PFSK-1 (cell line): ENCODE measurements at regions not wholly inside any gene's neighbourhood (a gene's known extent, or its start where the extent isn't known, plus 50 kb on each side); places are given as distances from the start of the nearest gene placed in this dataset.

Source experiments
- FOXP2 ChIP-seq: optimal IDR thresholded peaks from 2 replicates; pipeline ENCODE3; 2011; ENCODE audit warnings: borderline replicate concordance, control low read depth, inconsistent platforms; ENCODE audit not compliant: insufficient read depth; ENCODE audit errors: extremely low read length, extremely low read depth
- POLR2AphosphoS5 ChIP-seq: IDR thresholded peaks from 2 replicates; pipeline ENCODE4 v1.6.1; 2012; ENCODE audit warnings: low read depth, mild to moderate bottlenecking, control low read depth, low read length, moderate library complexity
- REST ChIP-seq, 2 experiments: IDR thresholded peaks; 2 replicates each; pipeline versions ENCODE4 v1.6.1 to v1.8.0; 2011 to 2012; ENCODE audit warnings: low read depth in 2 of 2, low read length in 2 of 2, control low read depth in 1 of 2, inconsistent platforms in 1 of 2, mild to moderate bottlenecking in 1 of 2, moderate library complexity in 1 of 2; ENCODE audit not compliant: insufficient read depth in 1 of 2
- SIN3A ChIP-seq: IDR thresholded peaks from 2 replicates; pipeline ENCODE4 v1.6.1; 2012; ENCODE audit warnings: mild to moderate bottlenecking, low read length, moderate library complexity, borderline replicate concordance; ENCODE audit not compliant: insufficient read depth
- TAF1 ChIP-seq: IDR thresholded peaks from 2 replicates; pipeline ENCODE4 v1.6.1; 2012; ENCODE audit warnings: low read length, control low read depth, borderline replicate concordance; ENCODE audit not compliant: insufficient read depth

GRCh38 chr2:54377901-54378493 is 78.1 kb upstream of the SPTBN1 start:
- TF ChIP-seq REST (IDR thresholded peaks at IDR 0.05; ENCODE audit: insufficient read depth in 1 of 2, low read depth in 2 of 2, low read length in 2 of 2): no peak
- TF ChIP-seq TAF1: no peak
- no peak for TF ChIP-seq SIN3A
- TF ChIP-seq FOXP2: no peak
- TF ChIP-seq POLR2AphosphoS5: no peak

DNA sequence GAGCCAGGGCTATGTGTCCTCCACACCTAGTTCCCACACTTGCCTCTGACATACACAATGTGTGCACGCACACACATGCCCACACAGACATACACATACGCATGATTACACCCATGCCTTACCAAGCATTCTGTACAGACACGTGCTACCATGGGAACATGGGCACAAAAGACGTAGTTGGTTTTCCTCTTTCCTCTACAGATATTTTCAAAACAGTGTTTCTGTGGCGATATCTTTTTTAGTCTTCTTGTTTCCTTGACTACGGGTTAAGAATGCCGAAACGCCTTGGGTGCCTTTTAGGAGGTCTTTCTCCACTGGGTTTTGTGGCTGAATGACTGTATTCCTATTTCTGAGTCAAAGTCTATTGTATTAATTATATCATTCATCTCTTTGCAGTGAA is 75.5 kb upstream of the SPTBN1 start:
- no peak for TF ChIP-seq SIN3A
- no peak for TF ChIP-seq FOXP2
- TF ChIP-seq POLR2AphosphoS5: no peak
- no peak for TF ChIP-seq REST (IDR thresholded peaks at IDR 0.05; ENCODE audit: insufficient read depth in 1 of 2, low read depth in 2 of 2, low read length in 2 of 2)
- TF ChIP-seq TAF1: no peak

DNA sequence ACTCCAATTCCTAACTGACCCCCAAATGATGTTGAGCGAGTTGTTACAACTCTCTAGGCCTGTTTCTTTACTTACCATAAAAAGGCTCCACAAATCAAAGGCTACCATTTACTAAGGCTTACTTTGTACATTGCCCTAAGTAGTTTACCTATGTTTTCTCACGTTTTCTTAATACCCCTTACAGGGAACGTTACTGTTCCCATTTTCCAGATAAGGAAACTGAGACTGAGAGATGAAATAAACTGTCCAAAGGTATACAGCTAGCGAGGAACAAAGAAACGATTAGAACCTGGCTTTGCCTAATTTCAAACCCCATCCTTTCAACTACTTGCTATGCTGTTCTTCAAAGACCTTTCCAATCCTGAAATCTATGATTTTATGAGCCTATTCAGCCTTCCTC is 74.8 kb upstream of the SPTBN1 start:
- TF ChIP-seq REST (IDR thresholded peaks at IDR 0.05; ENCODE audit: insufficient read depth in 1 of 2, low read depth in 2 of 2, low read length in 2 of 2) (no peak), FOXP2 (no peak), TAF1 (no peak), SIN3A (no peak)

DNA sequence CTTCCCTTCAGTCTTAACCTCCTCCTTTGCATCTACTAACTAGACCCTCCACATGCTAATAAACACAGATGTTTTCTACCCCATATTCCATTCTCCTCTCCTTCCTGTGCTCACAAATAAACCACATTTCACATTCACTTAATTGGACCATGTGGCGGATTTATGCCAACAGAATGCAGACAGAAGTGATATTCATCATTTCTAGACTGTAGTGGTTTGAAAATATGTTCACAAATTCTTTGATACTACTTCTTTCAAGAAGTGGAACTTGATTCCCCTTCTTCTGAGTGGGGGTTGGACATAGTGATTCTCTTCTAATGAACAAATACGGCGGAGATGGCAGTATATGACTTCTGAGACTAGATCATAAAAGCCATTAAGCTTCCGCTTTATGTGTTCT is 73.5 kb upstream of the SPTBN1 start:
- TF ChIP-seq TAF1 (no peak), POLR2AphosphoS5 (no peak), SIN3A (no peak), REST (IDR thresholded peaks at IDR 0.05; ENCODE audit: insufficient read depth in 1 of 2, low read depth in 2 of 2, low read length in 2 of 2) (no peak), FOXP2 (no peak)

GRCh38 chr2:54384301-54385203 is 71.6 kb upstream of the SPTBN1 start:
- TF ChIP-seq TAF1 (no peak), FOXP2 (no peak), SIN3A (no peak), POLR2AphosphoS5 (no peak), REST (IDR thresholded peaks at IDR 0.05; ENCODE audit: insufficient read depth in 1 of 2, low read depth in 2 of 2, low read length in 2 of 2) (no peak)
